Upper lobe of left lung (tissue), 6 donors: ENCODE measurements at regions not wholly inside any gene's neighbourhood (a gene's known extent, or its start where the extent isn't known, plus 50 kb on each side); places are given as distances from the start of the nearest gene placed in this dataset.

Source experiments
- ATAC-seq, 2 donors: fragments of 200-7000 bp; cut with Tn5 transposase; one replicate each; pipeline ENCODE4 v1.9.1; 2022; ENCODE audit warnings: mild to moderate bottlenecking in 2 of 2, moderate library complexity in 2 of 2; ENCODE audit not compliant: low FRiP score in 2 of 2
- DNase-seq, 2 donors: peaks; one replicate each; pipeline ENCODE4 v3.0.0-alpha.2; 2019 to 2020
- H3K27ac ChIP-seq, 4 donors: fragments of 200-600 bp; sonication (generic); one replicate each; pipeline ENCODE4 v1.5.1; 2016 to 2019
- H3K27me3 ChIP-seq, 4 donors: fragments of 200-600 bp; sonication (generic); one replicate each; pipeline ENCODE4 v1.5.1; 2017 to 2019
- H3K36me3 ChIP-seq, 4 donors: fragments of 200-600 bp; sonication (generic); one replicate each; pipeline ENCODE4 v1.5.1; 2016 to 2019
- H3K4me1 ChIP-seq, 4 donors: fragments of 200-600 bp; sonication (generic); one replicate each; pipeline ENCODE4 v1.5.1; 2018 to 2019
- H3K4me3 ChIP-seq, 4 donors: fragments of 200-600 bp; sonication (generic); one replicate each; pipeline ENCODE4 v1.5.1; 2017 to 2019; ENCODE audit warnings: mild to moderate bottlenecking in 2 of 4, moderate library complexity in 1 of 4
- H3K9me3 ChIP-seq, 4 donors: fragments of 200-600 bp; sonication (generic); one replicate each; pipeline ENCODE4 v1.5.1; 2018 to 2019
- CTCF ChIP-seq, 6 experiments: fragments of 450-650 bp in 4 of 6; fragments of 200-600 bp in 2 of 6; sonication (generic) in 2 of 6; IDR thresholded peaks; one replicate each; pipeline ENCODE4 v1.5.1; 2016 to 2019; ENCODE audit warnings: antibody characterized with exemption in 6 of 6
- EP300 ChIP-seq, 4 donors: sonication (generic); formaldehyde crosslinking; IDR thresholded peaks; one replicate each; pipeline ENCODE4 v1.5.1; 2017; ENCODE audit warnings: antibody characterized with exemption in 4 of 4, control low read depth in 2 of 4
- POLR2A ChIP-seq, 4 donors: fragments of 450-650 bp; IDR thresholded peaks; one replicate each; pipeline ENCODE4 v1.5.1; 2016 to 2017; ENCODE audit warnings: antibody characterized with exemption in 4 of 4, mild to moderate bottlenecking in 2 of 4
- POLR2AphosphoS5 ChIP-seq, 2 donors: sonication (generic); formaldehyde crosslinking; IDR thresholded peaks; one replicate each; pipeline ENCODE4 v1.5.1; 2017; ENCODE audit warnings: antibody characterized with exemption in 2 of 2
- WGBS, 2 donors: methylation state at CpG; one replicate each; pipeline ENCODE4 v1.1.5; 2017 to 2018; 5-methylcytosine and 5-hydroxymethylcytosine counted together
- donor health status: DM: no; HTN: no; CAD: no; lungs with moderate emphysema.
- donor health status: DM: no; HTN: yes; CAD: no; lungs with severe emphysema.

DNA sequence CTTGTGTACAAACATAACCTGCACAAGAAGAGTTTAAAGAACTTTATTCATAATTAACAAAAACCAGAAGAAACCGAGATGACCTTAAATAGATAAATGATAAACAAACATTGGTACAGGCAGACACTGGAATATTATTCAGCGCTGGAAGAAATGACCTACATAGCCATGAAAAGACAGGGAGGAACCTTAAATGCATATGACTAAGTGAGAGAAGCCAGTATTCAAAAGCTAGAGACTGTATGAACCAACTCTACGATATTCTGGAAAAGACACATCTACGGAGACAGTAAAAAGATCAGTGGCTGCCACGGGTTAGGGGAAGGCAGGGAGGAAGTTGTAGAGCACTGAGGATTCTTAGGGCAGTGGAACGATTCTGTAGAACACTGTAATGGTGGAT, 333.8 kb upstream of the AKR1E2 start:
- no peak for TF ChIP-seq POLR2AphosphoS5 (IDR thresholded peaks at IDR 0.05)
- no peaks in the 10 kb centered on the region for H3K36me3 ChIP-seq
- WGBS, 2 donors: 88 to 91% methylated on average over 6 of the region's 6 CpGs
- H3K4me1 ChIP-seq: no peaks in the 10 kb centered on the region
- no peak for DNase-seq
- no peak for ATAC-seq
- no peaks in the 10 kb centered on the region for H3K27me3 ChIP-seq
- no peak overlapping the region for H3K4me3 ChIP-seq
- no peaks in the 10 kb centered on the region for H3K9me3 ChIP-seq
- H3K27ac ChIP-seq: no peak overlapping the region

DNA sequence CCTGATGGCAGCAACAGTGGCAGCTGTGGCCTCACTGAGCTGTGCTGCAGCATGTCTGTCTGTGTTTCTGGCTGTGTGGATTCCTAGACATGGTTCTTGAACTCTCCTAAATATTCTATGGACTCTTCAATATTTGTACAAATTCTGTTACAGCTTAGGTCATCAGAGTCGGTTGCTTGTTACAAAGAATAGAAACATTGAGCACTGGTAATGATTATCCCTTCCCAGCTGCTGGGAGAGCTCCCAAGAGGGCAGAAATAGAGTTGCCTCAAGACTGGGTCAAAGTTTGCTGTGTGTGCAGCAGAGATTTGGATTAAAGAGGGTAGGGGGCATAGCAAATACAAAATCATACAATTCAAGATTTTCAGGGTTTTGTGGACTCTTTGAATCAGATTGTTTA, 337.1 kb upstream of the AKR1E2 start:
- TF ChIP-seq POLR2AphosphoS5 (IDR thresholded peaks at IDR 0.05): no peak
- ATAC-seq (no peak), DNase-seq (no peak)
- H3K4me3 ChIP-seq: no peak overlapping the region
- no peaks in the 10 kb centered on the region for H3K36me3 ChIP-seq
- 38 to 67% methylated on average over 1 of the region's 1 CpG for WGBS, 2 donors
- no peaks in the 10 kb centered on the region for H3K9me3 ChIP-seq
- no peaks in the 10 kb centered on the region for H3K4me1 ChIP-seq
- H3K27me3 ChIP-seq: no peaks in the 10 kb centered on the region
- no peak overlapping the region for H3K27ac ChIP-seq

GRCh38 chr10:4485636-4486035, 340.4 kb upstream of the AKR1E2 start:
- TF ChIP-seq CTCF (IDR thresholded peaks at IDR 0.05) (no peak), POLR2A (IDR thresholded peaks at IDR 0.05) (no peak), POLR2AphosphoS5 (IDR thresholded peaks at IDR 0.05) (no peak), EP300 (IDR thresholded peaks at IDR 0.05) (no peak)
- ATAC-seq: no peak

GRCh38 chr10:4483811-4484210, 342.2 kb upstream of the AKR1E2 start:
- no peaks in the 10 kb centered on the region for H3K4me1 ChIP-seq
- H3K27ac ChIP-seq: no peak overlapping the region
- no peak for DNase-seq

More at GRCh38 chr10:4485636-4486035, 340.4 kb upstream of the AKR1E2 start:
- DNase-seq: no peak
- Histone ChIP-seq H3K4me3 (no peak overlapping the region), H3K27ac (no peak overlapping the region), H3K27me3 (no peaks in the 10 kb centered on the region), H3K9me3 (no peaks in the 10 kb centered on the region), H3K36me3 (no peaks in the 10 kb centered on the region), H3K4me1 (no peaks in the 10 kb centered on the region)
- 90 to 93% methylated on average over 3 of the region's 3 CpGs for WGBS, 2 donors

GRCh38 chr10:4482659-4483058, 343.3 kb upstream of the AKR1E2 start:
- Histone ChIP-seq H3K27me3 (no peaks in the 10 kb centered on the region), H3K4me3 (no peak overlapping the region), H3K27ac (no peak overlapping the region), H3K36me3 (no peaks in the 10 kb centered on the region), H3K4me1 (no peaks in the 10 kb centered on the region), H3K9me3 (no peaks in the 10 kb centered on the region)
- no peak for DNase-seq
- no peak for TF ChIP-seq CTCF (IDR thresholded peaks at IDR 0.05)
- no peak for TF ChIP-seq POLR2AphosphoS5 (IDR thresholded peaks at IDR 0.05)
- TF ChIP-seq POLR2A (IDR thresholded peaks at IDR 0.05): no peak
- TF ChIP-seq EP300 (IDR thresholded peaks at IDR 0.05): no peak
- ATAC-seq: no peak

More at GRCh38 chr10:4483811-4484210, 342.2 kb upstream of the AKR1E2 start:
- TF ChIP-seq EP300 (IDR thresholded peaks at IDR 0.05) (no peak), POLR2A (IDR thresholded peaks at IDR 0.05) (no peak), POLR2AphosphoS5 (IDR thresholded peaks at IDR 0.05) (no peak), CTCF (IDR thresholded peaks at IDR 0.05) (no peak)
- no peak for ATAC-seq
- Histone ChIP-seq H3K9me3 (no peaks in the 10 kb centered on the region), H3K27me3 (no peaks in the 10 kb centered on the region), H3K36me3 (no peaks in the 10 kb centered on the region), H3K4me3 (no peak overlapping the region)
- 54 to 62% methylated on average over 4 of the region's 4 CpGs for WGBS, 2 donors

DNA sequence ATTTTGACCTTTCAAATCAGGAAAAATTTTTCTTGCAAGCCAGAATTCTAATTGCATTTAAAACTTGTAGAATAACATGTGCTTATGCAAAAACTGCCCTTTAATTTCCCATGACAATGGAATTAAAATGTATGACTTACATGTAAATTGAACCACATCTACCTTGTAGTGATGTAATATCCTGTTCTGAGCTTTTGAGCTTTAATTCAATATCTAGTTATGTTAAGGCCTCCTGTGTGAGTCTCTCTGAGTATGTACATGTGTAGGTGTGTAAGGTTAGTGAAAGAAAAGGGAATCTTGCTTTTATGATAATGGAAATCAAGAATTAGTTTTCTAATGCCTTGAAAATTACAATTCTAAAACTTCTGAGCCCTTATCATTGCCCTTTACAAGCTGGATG, 344.8 kb upstream of the AKR1E2 start:
- no peaks in the 10 kb centered on the region for H3K4me1 ChIP-seq
- H3K27ac ChIP-seq: no peak overlapping the region
- TF ChIP-seq POLR2A (IDR thresholded peaks at IDR 0.05) (no peak), EP300 (IDR thresholded peaks at IDR 0.05) (no peak), CTCF (IDR thresholded peaks at IDR 0.05) (no peak), POLR2AphosphoS5 (IDR thresholded peaks at IDR 0.05) (no peak)
- DNase-seq (no peak), ATAC-seq (no peak)
- H3K36me3 ChIP-seq: no peaks in the 10 kb centered on the region
- no peaks in the 10 kb centered on the region for H3K9me3 ChIP-seq
- no peaks in the 10 kb centered on the region for H3K27me3 ChIP-seq
- no peak overlapping the region for H3K4me3 ChIP-seq
